PC-9 (cell line): ENCODE measurements at regions not wholly inside any gene's neighbourhood (a gene's known extent, or its start where the extent isn't known, plus 50 kb on each side); places are given as distances from the start of the nearest gene placed in this dataset.

ENCODE experiments used
- BruUV-seq: library from RNA; stranded (reverse); fragments of 400-500 nt; replicated peaks from 2 replicates; lab custom pipeline; 2021; lab: Mats Ljungman, UMichigan
- CTCF ChIA-PET: fragments of 300-600 bp; sonication (Branson Sonifier 250); formaldehyde crosslinking; loops from one replicate; lab custom pipeline; 2022; ENCODE audit warnings: antibody characterized with exemption; lab: Charles Lee
- POLR2A ChIA-PET: fragments of 300-600 bp; sonication (Branson Sonifier 250); formaldehyde crosslinking; loops from one replicate; lab custom pipeline; 2022; ENCODE audit warnings: antibody characterized with exemption; ENCODE audit not compliant: unreplicated experiment; lab: Charles Lee
- DNase-seq, 2 experiments: peaks; one replicate each; pipeline versions ENCODE4 v3.0.0 to v3.0.0-alpha.2; 2015 to 2022; ENCODE audit warnings: mixed read lengths in 1 of 2
- H2AFZ ChIP-seq: fragments of 200-600 bp; sonication (generic); 2 replicates; pipeline ENCODE4 v1.8.1; 2017; ENCODE audit warnings: antibody characterized with exemption
- H3F3A ChIP-seq: fragments of 200-600 bp; sonication (generic); 2 replicates; pipeline ENCODE4 v1.8.1; 2017; ENCODE audit warnings: antibody characterized with exemption, mild to moderate bottlenecking, low read depth; ENCODE audit not compliant: insufficient read depth
- H3K27ac ChIP-seq: fragments of 200-600 bp; sonication (generic); 2 replicates; pipeline ENCODE4 v1.6.1; 2016; ENCODE audit warnings: mixed run types
- H3K27me3 ChIP-seq: fragments of 200-600 bp; sonication (generic); 2 replicates; pipeline ENCODE4 v1.6.1; 2016; ENCODE audit warnings: low read depth, mixed run types; ENCODE audit not compliant: insufficient read depth
- H3K36me3 ChIP-seq: fragments of 200-600 bp; sonication (generic); 2 replicates; pipeline ENCODE4 v1.6.1; 2016; ENCODE audit warnings: low read depth, mixed run types
- H3K4me1 ChIP-seq: fragments of 200-600 bp; sonication (generic); replicated peaks from 2 replicates; pipeline ENCODE4 v1.6.1; 2016; ENCODE audit warnings: mixed run types; ENCODE audit not compliant: insufficient read depth
- H3K4me2 ChIP-seq: fragments of 200-600 bp; sonication (generic); 2 replicates; pipeline ENCODE4 v1.6.1; 2017; ENCODE audit warnings: mixed run types
- H3K4me3 ChIP-seq: fragments of 200-600 bp; sonication (generic); 2 replicates; pipeline ENCODE4 v1.6.1; 2016; ENCODE audit warnings: mixed run types
- H3K79me2 ChIP-seq: fragments of 200-600 bp; sonication (generic); 2 replicates; pipeline ENCODE4 v1.6.1; 2017; ENCODE audit warnings: low read depth, mixed run types
- H3K9me2 ChIP-seq: fragments of 200-600 bp; sonication (generic); 2 replicates; pipeline ENCODE4 v1.8.1; 2017; ENCODE audit warnings: mild to moderate bottlenecking; ENCODE audit not compliant: insufficient read depth
- H3K9me3 ChIP-seq: fragments of 200-600 bp; sonication (generic); 2 replicates; pipeline ENCODE4 v1.8.1; 2016; ENCODE audit warnings: low read depth; ENCODE audit not compliant: insufficient read depth
- H4K20me1 ChIP-seq: fragments of 200-600 bp; sonication (generic); 2 replicates; pipeline ENCODE4 v1.8.1; 2017; ENCODE audit not compliant: insufficient read depth
- EZH2 ChIP-seq: fragments of 200-600 bp; sonication (generic); IDR thresholded peaks from 2 replicates; pipeline ENCODE4 v1.8.0; 2017; ENCODE audit warnings: antibody characterized with exemption, low read depth
- intact Hi-C: fragments of 100-400 bp; cut with micrococcal nuclease; formaldehyde crosslinking; loops from one replicate; pipeline ENCODE4 v1.10.0; 2022; ENCODE audit not compliant: unreplicated experiment
- TF ChIP-seq, protein P1 (sequence below): fragments of 200-600 bp; sonication (generic); conservative IDR thresholded peaks from 2 replicates; pipeline ENCODE4 v1.6.1; 2017; ENCODE audit warnings: mixed run types, antibody characterized with exemption, mild to moderate bottlenecking, moderate library complexity

DNA sequence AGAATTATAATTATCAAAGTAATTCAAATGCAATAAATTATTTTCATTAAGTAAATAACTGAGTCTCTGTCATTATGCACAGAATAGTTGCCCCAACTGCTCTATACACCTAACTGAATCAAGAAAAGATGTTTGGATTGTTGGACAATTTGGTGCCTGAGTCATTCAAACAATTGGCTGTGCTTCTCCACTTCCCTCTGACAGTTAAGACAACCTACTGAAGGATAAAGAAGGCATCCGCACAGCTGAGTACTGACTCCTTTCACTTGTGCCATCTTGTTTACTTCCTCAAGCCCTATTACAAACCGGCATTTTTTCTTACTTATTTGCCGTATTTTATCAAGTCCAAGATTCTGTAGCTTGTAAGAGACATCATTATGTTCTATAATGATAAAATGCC, 110.6 kb upstream of the C1QTNF7 start:
- no peaks in the 10 kb centered on the region for H3K9me3 ChIP-seq
- no peak for DNase-seq
- H3K36me3 ChIP-seq = no peaks in the 10 kb centered on the region
- CTCF ChIA-PET = no interaction called here
- H3K4me2 ChIP-seq = no peak overlapping the region
- no peaks in the 10 kb centered on the region for H3K9me2 ChIP-seq
- no peaks in the 10 kb centered on the region for H3K79me2 ChIP-seq
- H3K27ac ChIP-seq = no peak overlapping the region
- no peaks in the 10 kb centered on the region for H3K27me3 ChIP-seq
- H3K4me3 ChIP-seq = no peak overlapping the region
- H3K4me1 ChIP-seq = no peaks in the 10 kb centered on the region
- TF ChIP-seq, protein P1, sequence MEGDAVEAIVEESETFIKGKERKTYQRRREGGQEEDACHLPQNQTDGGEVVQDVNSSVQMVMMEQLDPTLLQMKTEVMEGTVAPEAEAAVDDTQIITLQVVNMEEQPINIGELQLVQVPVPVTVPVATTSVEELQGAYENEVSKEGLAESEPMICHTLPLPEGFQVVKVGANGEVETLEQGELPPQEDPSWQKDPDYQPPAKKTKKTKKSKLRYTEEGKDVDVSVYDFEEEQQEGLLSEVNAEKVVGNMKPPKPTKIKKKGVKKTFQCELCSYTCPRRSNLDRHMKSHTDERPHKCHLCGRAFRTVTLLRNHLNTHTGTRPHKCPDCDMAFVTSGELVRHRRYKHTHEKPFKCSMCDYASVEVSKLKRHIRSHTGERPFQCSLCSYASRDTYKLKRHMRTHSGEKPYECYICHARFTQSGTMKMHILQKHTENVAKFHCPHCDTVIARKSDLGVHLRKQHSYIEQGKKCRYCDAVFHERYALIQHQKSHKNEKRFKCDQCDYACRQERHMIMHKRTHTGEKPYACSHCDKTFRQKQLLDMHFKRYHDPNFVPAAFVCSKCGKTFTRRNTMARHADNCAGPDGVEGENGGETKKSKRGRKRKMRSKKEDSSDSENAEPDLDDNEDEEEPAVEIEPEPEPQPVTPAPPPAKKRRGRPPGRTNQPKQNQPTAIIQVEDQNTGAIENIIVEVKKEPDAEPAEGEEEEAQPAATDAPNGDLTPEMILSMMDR = no peak
- TF ChIP-seq EZH2 = no peak
- BruUV-seq = no TSS peak
- POLR2A ChIA-PET = no interaction called here
- intact Hi-C loops = no loop called here
- no peak overlapping the region for H2AFZ ChIP-seq
- no peaks in the 10 kb centered on the region for H4K20me1 ChIP-seq
- no peaks in the 10 kb centered on the region for H3F3A ChIP-seq

GRCh38 chr4:15318621-15319348, 109.0 kb upstream of the C1QTNF7 start:
- no peak overlapping the region for H3K27ac ChIP-seq
- no peaks in the 10 kb centered on the region for H3K9me3 ChIP-seq
- no peaks in the 10 kb centered on the region for H3K79me2 ChIP-seq
- no TSS peak for BruUV-seq
- H3K4me2 ChIP-seq = no peak overlapping the region
- intact Hi-C loops = no loop called here
- no peak overlapping the region for H3K4me3 ChIP-seq
- no peak overlapping the region for H2AFZ ChIP-seq
- H4K20me1 ChIP-seq = no peaks in the 10 kb centered on the region
- DNase-seq = no peak
- POLR2A ChIA-PET = no interaction called here
- H3K9me2 ChIP-seq = no peaks in the 10 kb centered on the region
- H3K36me3 ChIP-seq = no peaks in the 10 kb centered on the region
- no peaks in the 10 kb centered on the region for H3K27me3 ChIP-seq
- CTCF ChIA-PET = interaction anchor here (0.7 kb wide), 1 partner anchor 138 kb away, joined by 3 read pairs; no protein-coding TSS in a partner anchor
- TF ChIP-seq, protein P1 = no peak
- no peak for TF ChIP-seq EZH2
- H3F3A ChIP-seq = no peaks in the 10 kb centered on the region
- no peaks in the 10 kb centered on the region for H3K4me1 ChIP-seq

- intact Hi-C loops = no loop called here
- no TSS peak for BruUV-seq
- POLR2A ChIA-PET = no interaction called here
- Histone ChIP-seq H3K79me2 (no peaks in the 10 kb centered on the region), H3K9me3 (no peaks in the 10 kb centered on the region), H4K20me1 (no peaks in the 10 kb centered on the region), H3K27me3 (no peaks in the 10 kb centered on the region), H3K4me3 (no peak overlapping the region), H3K9me2 (no peaks in the 10 kb centered on the region), H2AFZ (no peak overlapping the region), H3F3A (no peaks in the 10 kb centered on the region), H3K27ac (no peak overlapping the region), H3K4me1 (no peaks in the 10 kb centered on the region), H3K36me3 (no peaks in the 10 kb centered on the region), H3K4me2 (no peak overlapping the region)
- TF ChIP-seq, protein P1 = no peak
- no peak for TF ChIP-seq EZH2
- CTCF ChIA-PET = no interaction called here
- no peak for DNase-seq
These were observed 107.6 kb upstream of the C1QTNF7 start for GRCh38 chr4:15320121-15320678.
